HG02840 (cell line): ENCODE measurements at regions not wholly inside any gene's neighbourhood (a gene's known extent, or its start where the extent isn't known, plus 50 kb on each side); places are given as distances from the start of the nearest gene placed in this dataset.
"Not testable (repeated sequence)": the region's sequence is repeated elsewhere in the genome, so short reads cannot be mapped to it uniquely, and the experiment has no call there.

Experiments
- ATAC-seq: cut with Tn5 transposase; IDR thresholded peaks from one replicate; pipeline ENCODE4 v1.9.1; 2021; ENCODE audit warnings: mild to moderate bottlenecking, moderate library complexity, moderate number of reproducible peaks; ENCODE audit not compliant: unreplicated experiment, low FRiP score

DNA sequence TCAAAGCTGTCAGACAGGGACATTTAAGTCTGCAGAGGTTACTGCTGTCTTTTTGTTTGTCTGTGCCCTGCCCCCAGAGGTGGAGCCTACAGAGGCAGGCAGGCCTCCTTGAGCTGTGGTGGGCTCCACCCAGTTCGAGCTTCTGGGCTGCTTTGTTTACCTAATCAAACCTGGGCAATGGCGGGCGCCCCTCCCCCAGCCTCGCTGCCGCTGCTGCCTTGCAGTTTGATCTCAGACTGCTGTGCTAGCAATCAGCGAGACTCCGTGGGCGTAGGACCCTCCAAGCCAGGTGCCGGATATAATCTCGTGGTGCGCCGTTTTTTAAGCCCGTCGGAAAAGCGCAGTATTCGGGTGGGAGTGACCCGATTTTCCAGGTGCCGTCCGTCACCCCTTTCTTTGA lies 107.1 kb upstream of the KLF12 start:
- not testable (repeated sequence) for ATAC-seq

DNA sequence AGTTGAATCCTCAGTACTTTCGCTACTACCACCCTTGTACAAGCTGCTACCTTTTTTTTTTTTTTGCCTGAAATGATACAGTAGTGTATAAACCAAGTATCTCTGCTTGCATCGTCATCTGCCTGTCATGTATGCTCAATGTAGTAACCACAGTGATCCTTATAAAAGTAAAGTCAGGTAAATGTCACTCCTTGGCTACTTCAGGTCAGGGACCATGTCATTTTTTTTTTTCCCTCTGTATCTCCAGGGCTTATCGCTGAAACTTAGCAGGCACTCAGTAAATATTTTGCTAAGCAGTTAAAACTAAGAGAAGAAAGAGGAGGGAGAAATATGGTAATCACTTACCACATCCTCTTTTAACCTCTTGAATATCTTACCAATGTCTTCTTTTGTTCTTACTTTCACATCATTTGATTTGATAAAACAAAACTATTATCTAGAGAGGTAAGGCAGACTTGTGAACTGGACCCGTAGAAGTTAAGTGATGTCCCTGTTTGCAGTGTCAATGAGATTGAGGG lies 96.8 kb upstream of the KLF12 start:
- no peak for ATAC-seq

DNA sequence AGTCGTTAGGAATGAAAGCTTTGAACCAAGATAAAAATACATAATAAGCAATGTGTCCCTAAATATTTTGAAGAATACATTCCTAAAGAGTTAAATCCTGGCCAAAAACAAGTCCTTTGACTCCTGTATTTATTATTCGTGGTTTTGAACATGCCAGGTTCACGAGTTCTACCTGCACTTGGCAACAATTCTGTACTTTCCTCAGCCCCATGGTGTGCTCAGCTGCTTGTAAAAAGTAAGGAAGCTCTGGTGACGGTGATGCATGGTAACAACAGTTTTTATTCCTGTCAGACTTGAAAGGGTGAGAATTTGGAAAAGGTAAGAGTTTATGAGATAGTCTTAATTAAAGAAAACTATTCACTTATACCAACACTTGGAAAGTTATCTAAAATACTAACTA lies 95.0 kb upstream of the KLF12 start:
- no peak for ATAC-seq

GRCh38 chr13:74227476-74228158 lies 93.4 kb upstream of the KLF12 start:
- ATAC-seq: no peak

DNA sequence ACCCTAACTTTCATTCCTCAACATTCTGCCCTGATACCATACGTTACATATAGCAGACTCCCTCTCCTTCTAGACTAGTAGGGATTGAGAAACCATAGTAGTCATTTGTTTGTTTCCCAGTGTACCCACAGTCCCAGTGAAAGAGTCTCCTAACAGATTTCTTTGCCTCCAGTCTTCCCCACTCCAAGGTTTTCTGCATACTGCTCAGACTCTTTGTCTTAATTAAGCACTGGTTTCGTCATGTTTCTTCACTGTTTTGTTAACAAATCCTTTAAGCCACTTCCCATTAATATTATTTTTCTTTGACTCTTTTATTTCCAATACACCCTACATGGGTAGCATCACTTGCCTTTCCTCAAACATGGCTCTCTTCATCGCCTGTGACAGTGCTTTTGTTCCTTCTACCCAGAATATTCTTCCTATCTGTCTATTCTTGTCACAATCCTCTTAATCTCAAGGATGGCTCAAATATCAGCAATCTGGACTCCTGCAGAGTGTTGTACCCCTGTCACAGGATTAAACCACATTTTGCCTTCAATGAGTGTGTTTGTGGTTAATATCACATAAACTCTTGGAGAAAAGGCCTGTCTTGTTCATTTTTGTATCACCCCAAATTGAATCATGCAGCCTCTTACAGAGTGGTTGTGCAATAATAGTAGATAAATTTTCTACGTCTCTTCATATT lies 92.7 kb upstream of the KLF12 start:
- no peak for ATAC-seq

DNA sequence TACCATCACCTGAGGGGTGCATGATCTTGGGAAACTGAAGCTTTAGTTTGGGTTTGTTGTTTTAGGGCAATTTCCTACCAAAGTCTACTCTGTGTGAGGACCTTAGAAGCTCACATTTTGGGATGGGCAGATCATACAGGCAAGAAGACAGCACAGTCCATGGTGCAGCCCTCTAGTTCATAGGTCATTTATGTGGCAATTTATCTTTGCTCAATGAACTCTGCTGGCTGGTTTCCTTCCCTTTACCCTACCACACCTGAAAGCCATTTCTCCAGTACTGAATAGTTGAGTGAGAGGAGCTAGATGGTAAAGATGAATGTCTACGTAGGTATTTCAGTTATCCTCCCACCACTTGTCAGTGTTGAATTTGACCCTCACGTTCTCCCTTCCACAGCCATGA lies 87.5 kb upstream of the KLF12 start:
- ATAC-seq: no peak

GRCh38 chr13:74219566-74219965 lies 85.4 kb upstream of the KLF12 start:
- ATAC-seq: no peak

- no peak for ATAC-seq
Observed at GRCh38 chr13:74218291-74218690, 84.1 kb upstream of the KLF12 start.

GRCh38 chr13:74217811-74218210 lies 83.6 kb upstream of the KLF12 start:
- ATAC-seq: no peak

GRCh38 chr13:74215420-74215819 lies 81.2 kb upstream of the KLF12 start:
- no peak for ATAC-seq

GRCh38 chr13:74214321-74214720 lies 80.1 kb upstream of the KLF12 start:
- ATAC-seq: no peak

- ATAC-seq: no peak
Observed at GRCh38 chr13:74210693-74211393, 76.6 kb upstream of the KLF12 start.

- no peak for ATAC-seq
Observed at GRCh38 chr13:74206855-74207254, 72.7 kb upstream of the KLF12 start.

- ATAC-seq: no peak
Observed at GRCh38 chr13:74206061-74206561, 71.9 kb upstream of the KLF12 start.

DNA sequence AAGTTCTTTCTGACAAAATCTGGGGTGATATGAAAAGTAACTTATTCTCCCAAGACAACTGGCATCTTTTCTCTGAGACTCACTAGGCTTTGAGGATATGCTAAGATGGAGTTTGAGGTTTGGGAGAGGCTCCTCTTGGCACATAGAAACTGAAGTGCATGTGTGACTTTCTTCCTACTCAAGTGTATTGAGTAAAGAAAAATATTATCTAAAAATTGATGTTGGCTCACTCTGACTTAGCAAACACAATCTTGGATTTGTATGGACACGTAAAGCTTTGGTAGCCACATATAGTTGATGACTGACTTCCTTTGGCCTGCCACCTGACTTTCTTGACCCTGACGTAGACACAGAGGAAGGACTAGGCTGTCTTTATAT lies 71.1 kb upstream of the KLF12 start:
- ATAC-seq: no peak

- no peak for ATAC-seq
Observed at GRCh38 chr13:74204602-74205312, 70.6 kb upstream of the KLF12 start.

DNA sequence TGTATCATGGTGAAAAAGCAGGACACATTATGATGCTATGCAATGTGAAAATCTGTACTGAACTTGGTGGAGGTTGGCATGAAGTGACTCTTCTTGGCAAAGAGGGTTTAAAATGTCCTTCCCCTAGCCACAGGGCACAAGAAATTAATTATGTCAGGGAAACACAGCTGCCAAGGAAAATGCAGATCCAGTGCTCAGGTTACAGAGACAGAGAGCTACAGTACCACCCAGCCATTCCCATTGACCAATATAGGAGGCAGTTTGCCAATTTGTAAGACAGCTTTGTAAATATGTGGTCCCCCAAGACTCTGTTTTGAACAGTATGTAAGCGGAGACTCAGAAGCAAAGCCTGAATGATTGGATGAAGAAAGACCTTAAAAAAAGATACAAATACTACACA lies 69.4 kb upstream of the KLF12 start:
- ATAC-seq: no peak

DNA sequence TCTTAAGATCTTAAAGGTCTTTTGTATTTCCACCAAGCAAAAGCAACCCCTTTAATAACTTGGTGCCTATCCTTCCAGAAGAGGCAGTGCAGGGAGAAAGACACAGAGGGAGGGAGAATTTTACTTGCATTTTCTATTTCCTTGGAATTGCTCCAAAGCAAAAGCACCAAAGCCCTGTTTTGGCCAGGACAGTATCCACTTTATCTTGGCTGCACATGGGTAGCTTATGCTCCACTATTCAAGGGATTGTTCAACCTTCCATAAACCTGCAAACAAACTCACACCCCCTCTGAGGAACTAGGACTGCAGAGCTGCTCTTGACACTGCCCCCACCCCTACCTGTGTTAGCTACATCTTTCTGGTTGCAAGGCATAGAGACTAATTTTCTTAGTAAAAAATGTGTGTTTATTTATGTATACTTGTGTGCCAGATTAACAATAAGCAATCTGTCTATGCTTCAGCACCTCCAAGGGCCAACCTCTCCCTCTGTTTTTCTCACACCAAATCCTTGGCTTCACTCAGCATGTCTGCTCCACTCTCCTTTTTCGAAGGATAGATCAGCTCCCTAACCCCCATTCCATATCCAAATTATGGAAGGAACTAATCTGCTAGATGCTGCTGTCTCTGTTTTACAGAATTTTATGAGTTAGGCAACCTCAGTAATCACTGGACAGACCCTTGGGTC lies 68.1 kb upstream of the KLF12 start:
- ATAC-seq: no peak

DNA sequence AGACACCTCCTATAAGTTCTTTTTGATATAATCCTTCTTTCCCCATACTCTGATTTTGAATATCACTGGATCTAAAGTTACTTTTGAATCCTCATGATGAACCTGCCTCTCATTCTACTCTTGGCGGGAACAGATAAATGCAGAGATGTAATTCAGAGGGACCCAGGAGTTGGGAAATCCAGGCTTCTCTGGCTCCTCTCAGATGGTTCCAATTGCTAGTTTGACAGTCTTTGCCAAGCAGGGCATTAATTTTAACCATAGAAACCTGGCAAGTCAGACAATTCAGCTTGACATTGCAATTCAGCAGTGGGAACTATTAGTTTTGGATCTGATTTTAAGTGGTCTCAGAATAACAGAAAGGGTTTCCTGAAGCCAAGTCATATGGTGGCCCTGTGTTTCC lies 67.3 kb upstream of the KLF12 start:
- ATAC-seq: no peak

DNA sequence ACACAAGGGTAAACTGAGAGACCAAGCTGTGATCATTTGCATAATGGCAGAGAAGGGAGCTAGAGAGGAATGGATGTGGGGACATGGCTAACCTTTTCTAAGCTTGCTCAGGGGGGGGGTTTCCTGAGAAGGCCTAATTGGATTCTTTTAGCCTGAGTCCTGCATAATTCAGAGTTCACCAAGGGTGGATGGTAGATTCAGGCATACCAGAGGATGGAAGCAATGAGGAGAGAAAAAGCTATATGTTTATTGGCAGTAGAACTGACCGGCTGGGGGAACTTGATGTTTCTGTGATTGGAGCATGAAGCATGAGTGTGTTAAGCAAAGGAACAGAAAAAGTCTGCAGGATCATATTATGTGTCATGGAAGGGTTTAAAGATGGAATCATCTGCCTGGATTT lies 65.9 kb upstream of the KLF12 start:
- no peak for ATAC-seq
